ENCODE measurements at regions not wholly inside any gene's neighbourhood (a gene's known extent, or its start where the extent isn't known, plus 50 kb on each side); places are given as distances from the start of the nearest gene placed in this dataset.

DNA sequence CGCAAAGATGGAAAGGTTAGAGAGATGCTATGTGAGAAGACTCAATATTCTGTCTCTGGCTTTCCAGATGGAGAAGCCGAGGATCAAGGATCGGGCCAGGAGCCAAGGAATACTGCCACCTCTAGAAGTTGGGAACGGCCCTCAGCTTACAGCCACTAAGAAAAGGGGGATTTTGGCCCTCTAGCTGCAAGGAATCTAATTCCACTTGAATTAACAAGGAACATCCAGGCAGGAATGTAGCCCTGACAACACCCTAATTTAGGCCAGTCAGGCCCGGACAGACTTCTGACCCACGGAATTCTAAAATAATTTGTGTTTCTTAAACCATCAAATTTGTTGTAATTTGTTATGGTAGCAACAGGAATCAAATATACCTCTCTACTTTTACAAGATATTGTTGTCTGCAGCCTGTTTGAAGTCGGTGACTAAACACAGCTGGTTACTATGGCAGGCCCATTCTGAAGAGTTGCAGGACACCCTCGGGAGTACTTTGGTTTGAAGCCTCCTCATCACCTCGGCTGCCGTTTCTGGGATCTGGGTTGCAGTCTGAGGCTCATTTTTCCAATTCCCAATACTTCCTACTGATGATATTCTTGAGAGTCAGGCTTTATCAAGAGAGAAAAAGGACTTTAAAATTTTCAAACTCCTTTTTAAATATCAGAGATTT is 1131.2 kb downstream of the TSN start:
- TF ChIP-seq, protein P1, sequence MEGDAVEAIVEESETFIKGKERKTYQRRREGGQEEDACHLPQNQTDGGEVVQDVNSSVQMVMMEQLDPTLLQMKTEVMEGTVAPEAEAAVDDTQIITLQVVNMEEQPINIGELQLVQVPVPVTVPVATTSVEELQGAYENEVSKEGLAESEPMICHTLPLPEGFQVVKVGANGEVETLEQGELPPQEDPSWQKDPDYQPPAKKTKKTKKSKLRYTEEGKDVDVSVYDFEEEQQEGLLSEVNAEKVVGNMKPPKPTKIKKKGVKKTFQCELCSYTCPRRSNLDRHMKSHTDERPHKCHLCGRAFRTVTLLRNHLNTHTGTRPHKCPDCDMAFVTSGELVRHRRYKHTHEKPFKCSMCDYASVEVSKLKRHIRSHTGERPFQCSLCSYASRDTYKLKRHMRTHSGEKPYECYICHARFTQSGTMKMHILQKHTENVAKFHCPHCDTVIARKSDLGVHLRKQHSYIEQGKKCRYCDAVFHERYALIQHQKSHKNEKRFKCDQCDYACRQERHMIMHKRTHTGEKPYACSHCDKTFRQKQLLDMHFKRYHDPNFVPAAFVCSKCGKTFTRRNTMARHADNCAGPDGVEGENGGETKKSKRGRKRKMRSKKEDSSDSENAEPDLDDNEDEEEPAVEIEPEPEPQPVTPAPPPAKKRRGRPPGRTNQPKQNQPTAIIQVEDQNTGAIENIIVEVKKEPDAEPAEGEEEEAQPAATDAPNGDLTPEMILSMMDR (IDR thresholded peaks at IDR 0.05) = no peak
- TF ChIP-seq EZH2 (IDR thresholded peaks at IDR 0.05; ENCODE audit: borderline replicate concordance, insufficient read depth, low read depth, low read length, poor library complexity, severe bottlenecking) = no peak
